HAP-1 (cell line): ENCODE measurements at regions not wholly inside any gene's neighbourhood (a gene's known extent, or its start where the extent isn't known, plus 50 kb on each side); places are given as distances from the start of the nearest gene placed in this dataset.

ENCODE experiments used
- DNase-seq, 2 experiments: peaks; one replicate each; pipeline ENCODE4 v3.0.0-alpha.2; 2016 to 2020; ENCODE audit warnings: low spot score in 2 of 2
- H3K27me3 ChIP-seq: fragments of 250-450 bp; sonication (Bioruptor Pico); 2 replicates; pipeline ENCODE4 v1.5.1; 2020; ENCODE audit warnings: low read depth, mild to moderate bottlenecking, moderate library complexity
- H3K36me3 ChIP-seq: fragments of 250-450 bp; sonication (Bioruptor Pico); replicated peaks from 2 replicates; pipeline ENCODE4 v1.5.1; 2020; ENCODE audit warnings: mild to moderate bottlenecking
- H3K4me1 ChIP-seq: fragments of 250-450 bp; sonication (Bioruptor Pico); 2 replicates; pipeline ENCODE4 v1.5.1; 2020; ENCODE audit warnings: mild to moderate bottlenecking
- H3K4me3 ChIP-seq: fragments of 250-450 bp; sonication (Bioruptor Pico); 2 replicates; pipeline ENCODE4 v1.5.1; 2020; ENCODE audit warnings: mild to moderate bottlenecking, moderate library complexity
- H3K9me3 ChIP-seq: fragments of 250-450 bp; sonication (Bioruptor Pico); 2 replicates; pipeline ENCODE4 v1.5.1; 2020; ENCODE audit warnings: mild to moderate bottlenecking, moderate library complexity
- in situ Hi-C: fragments of 300-500 bp; cut with MboI; formaldehyde crosslinking; loops from 3 replicates; pipeline ENCODE4 v1.14.3; 2020; ENCODE audit warnings: low sequenced_read_pairs, inconsistent platforms, mixed read lengths

DNA sequence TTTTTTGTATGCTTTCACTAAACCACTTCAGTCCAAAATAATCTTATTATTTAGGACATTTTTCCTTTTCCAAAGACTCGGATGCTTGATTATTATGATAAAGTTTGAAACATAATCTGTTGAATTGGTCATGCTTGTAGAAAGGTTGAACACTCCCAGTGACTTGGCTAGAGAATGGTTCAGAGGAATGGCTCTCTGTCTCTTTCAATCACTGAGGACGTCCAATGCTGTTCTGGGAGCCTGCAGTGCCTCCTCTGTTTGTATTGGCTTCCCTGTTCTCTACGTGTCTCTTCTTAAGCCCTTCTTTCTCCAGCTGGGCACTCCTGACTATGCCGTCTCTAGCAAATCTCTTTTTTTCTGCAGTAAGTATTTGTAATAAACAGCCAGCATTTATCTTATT is 369.0 kb upstream of the DYNLRB2 start:
- no peak overlapping the region for H3K4me3 ChIP-seq
- no peak for DNase-seq
- no peaks in the 10 kb centered on the region for H3K9me3 ChIP-seq
- in situ Hi-C loops, result no loop called here
- H3K27me3 ChIP-seq, result no peaks in the 10 kb centered on the region
- H3K4me1 ChIP-seq, result no peaks in the 10 kb centered on the region
- H3K36me3 ChIP-seq, result no peaks in the 10 kb centered on the region

DNA sequence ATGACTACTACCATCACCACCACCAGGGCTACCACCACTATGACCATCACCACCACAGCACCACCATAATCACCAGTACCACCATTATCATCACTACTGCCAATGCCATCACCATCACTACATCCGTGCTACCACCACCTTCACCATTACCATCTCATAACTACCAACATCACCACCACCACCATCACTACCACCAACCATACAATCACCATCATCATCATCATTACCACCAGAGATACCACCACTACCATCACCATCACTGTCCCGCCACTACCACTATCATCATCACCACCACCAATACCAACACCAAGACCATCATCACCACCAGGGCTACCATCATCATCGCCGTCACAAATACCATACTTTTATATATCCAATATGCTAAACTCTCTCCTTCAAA is 369.6 kb upstream of the DYNLRB2 start:
- H3K9me3 ChIP-seq, result no peaks in the 10 kb centered on the region
- no peaks in the 10 kb centered on the region for H3K27me3 ChIP-seq
- in situ Hi-C loops, result no loop called here
- DNase-seq, result no peak
- H3K4me1 ChIP-seq, result no peaks in the 10 kb centered on the region
- no peaks in the 10 kb centered on the region for H3K36me3 ChIP-seq
- H3K4me3 ChIP-seq, result no peak overlapping the region

DNA sequence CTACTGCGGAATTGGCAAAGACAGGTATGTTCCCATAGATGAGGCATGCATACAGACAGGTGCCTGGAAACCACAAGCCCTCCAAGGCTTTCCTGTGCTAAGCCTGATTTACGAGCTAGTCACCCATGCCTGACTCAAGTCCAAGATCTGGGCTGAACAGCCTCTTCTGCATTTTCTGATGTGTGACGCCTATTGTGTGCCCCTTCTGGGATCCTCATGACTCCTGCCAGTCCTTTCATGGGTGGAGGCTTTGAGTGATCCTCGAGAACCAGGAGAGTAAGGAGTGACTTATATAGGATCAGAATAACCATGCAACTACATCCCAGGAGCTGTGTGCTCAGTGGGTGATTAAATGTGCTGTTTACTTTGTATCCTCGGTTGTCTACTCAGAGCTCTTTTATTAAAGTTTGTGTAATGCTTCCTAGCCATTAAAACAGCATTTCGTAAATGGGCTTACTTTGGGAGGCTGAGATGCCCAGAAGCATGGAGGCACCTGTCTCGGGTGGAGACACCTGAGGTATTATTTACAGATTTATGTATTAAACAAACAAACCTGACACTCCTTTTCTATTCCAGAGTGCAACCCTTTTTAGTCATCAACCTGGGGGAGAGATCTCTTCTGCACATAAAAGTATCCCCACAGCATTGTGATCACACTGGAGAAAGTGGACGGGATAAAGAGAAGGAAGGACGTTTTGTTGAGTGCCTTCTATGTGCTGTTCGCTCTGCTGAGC is 373.0 kb upstream of the DYNLRB2 start:
- H3K36me3 ChIP-seq, result no peaks in the 10 kb centered on the region
- in situ Hi-C loops, result no loop called here
- H3K4me3 ChIP-seq, result no peak overlapping the region
- H3K9me3 ChIP-seq, result no peaks in the 10 kb centered on the region
- DNase-seq, result no peak
- H3K4me1 ChIP-seq, result no peaks in the 10 kb centered on the region
- no peaks in the 10 kb centered on the region for H3K27me3 ChIP-seq

DNA sequence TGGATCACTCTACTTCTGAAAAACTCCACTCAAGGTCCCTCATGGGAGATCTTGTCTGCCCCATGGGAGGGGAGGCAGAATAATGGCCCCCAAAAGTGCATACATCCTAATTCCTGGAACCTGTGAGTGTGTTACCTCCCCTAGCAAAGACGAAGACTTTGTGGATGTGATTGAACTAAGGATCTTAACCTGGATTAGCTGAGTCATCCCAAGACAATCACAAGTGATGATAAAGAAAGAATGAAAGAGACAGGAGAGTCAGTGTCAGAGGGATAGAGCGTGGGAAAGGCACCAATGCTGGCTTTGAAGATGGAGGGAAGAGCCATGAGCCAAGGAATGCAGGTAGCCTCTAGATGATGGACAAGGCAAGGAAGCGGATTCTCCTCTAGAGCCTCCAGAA is 374.7 kb upstream of the DYNLRB2 start:
- H3K36me3 ChIP-seq, result no peaks in the 10 kb centered on the region
- no peaks in the 10 kb centered on the region for H3K9me3 ChIP-seq
- DNase-seq, result no peak
- H3K4me1 ChIP-seq, result no peaks in the 10 kb centered on the region
- no peak overlapping the region for H3K4me3 ChIP-seq
- no peaks in the 10 kb centered on the region for H3K27me3 ChIP-seq
- in situ Hi-C loops, result no loop called here

DNA sequence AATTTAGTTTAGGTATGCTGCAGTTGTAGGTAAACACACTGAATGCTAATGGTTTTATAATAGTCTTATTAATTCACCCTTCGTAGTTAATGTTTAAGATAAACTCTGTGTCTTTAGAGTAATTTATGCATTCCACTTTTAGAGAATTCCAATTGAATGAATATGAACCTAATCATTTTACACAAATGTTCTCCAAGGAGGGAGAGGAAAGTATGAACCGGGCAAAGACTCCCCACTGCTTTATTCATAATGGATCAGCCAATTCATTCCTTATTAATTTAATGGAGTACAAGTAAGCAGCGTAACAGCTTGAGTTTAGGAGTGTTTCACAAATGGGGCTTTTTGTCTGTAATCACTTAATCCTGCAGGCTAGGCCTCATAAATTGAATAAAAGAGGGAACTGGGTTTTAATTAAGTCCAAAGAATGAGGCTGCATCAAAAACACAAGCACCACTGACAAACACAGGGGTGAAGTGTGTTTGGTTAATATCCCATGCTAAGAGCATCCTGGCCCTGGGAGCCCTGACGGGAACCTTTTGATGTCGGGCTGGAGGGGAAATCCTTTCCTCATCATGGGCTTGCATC is 375.7 kb upstream of the DYNLRB2 start:
- in situ Hi-C loops, result no loop called here
- Histone ChIP-seq H3K4me1 (no peaks in the 10 kb centered on the region), H3K9me3 (no peaks in the 10 kb centered on the region), H3K27me3 (no peaks in the 10 kb centered on the region), H3K4me3 (no peak overlapping the region), H3K36me3 (no peaks in the 10 kb centered on the region)
- DNase-seq, result no peak

DNA sequence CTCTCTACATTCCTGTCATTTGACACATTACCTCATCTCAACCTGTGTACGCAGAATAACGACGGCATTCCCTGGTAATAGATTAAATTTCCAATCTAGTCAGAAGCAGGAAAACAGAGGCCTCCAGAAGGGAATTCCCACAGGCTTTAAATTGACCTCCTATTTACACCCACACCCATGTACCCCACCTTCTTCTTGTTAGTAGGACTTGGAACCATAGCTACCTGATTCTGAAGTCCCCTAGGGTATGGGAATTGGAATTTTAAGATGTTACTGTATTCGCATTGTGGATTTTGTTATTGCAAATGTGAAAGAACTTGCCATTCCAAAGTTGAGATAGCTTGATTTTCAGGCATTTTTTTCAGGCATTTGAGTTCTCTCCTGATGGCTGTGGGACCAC is 377.5 kb upstream of the DYNLRB2 start:
- DNase-seq, result no peak
- Histone ChIP-seq H3K9me3 (no peaks in the 10 kb centered on the region), H3K4me3 (no peak overlapping the region), H3K27me3 (no peaks in the 10 kb centered on the region), H3K36me3 (no peaks in the 10 kb centered on the region), H3K4me1 (no peaks in the 10 kb centered on the region)
- in situ Hi-C loops, result no loop called here

DNA sequence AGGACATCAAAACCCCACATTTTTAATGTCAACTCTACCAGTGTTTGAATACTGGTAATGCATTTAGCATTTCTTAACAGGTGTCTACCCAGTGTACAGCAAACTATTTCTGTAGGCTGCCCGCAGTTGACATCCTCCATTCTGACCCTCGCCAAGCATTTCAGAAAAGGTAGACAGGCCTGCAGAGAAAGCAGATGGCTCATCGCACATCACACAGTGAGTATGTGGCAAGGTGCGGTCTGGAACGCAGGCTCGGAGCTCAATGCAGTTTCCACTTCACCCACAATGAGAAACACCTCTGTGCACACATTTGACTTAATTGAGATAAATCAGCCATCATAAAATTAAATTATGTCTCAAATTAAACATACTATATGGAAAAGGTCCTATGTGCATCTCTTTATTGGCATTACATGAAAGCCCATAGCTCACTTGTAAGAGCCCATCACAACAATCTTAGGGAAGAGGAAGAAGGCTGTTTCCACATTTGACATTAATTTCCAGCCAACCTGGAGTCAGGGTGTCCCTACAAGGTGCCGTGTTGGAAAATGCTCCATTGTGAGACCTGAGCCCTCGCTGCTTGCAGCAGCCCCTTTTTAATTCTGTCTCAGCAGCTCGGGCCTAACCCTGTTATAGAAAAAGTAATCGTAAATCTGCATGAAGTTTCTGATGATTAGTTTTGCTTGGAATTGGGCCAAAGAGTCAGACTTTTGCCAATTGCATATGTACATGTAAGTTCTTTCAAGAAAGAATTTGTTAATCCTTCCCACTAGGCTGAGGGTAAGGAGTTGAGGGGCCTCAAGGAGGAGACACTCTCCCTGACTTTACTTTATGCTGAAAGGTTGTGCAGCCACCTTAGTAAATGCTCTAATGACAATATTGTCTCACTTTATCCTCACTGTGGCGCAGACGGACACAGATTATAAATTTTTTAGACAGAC is 378.7 kb upstream of the DYNLRB2 start:
- Histone ChIP-seq H3K36me3 (no peaks in the 10 kb centered on the region), H3K4me3 (no peak overlapping the region), H3K9me3 (no peaks in the 10 kb centered on the region), H3K27me3 (no peaks in the 10 kb centered on the region), H3K4me1 (no peaks in the 10 kb centered on the region)
- in situ Hi-C loops, result no loop called here
- DNase-seq, result no peak

DNA sequence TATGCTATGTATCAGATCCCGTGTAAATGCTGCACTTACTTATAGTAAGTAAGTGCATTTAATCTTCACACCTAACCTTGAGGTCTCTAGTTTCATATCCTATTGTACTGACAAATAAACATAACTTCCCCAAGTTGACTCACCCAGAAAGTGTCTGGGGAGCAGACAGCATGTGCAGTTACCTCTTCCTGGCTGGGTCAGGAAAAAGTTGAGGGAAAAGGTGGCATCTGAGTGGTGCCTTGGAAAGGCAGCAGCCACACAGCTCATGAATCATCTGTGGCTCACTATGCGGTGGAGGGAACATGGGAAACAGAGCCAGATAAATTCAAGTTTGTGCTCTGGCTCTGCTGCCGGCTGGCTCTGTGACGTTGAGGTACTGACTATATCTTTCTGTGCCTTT is 382.0 kb upstream of the DYNLRB2 start:
- DNase-seq, result no peak
- Histone ChIP-seq H3K4me3 (no peak overlapping the region), H3K9me3 (no peaks in the 10 kb centered on the region), H3K27me3 (no peaks in the 10 kb centered on the region), H3K4me1 (no peaks in the 10 kb centered on the region), H3K36me3 (no peaks in the 10 kb centered on the region)
- in situ Hi-C loops, result no loop called here

DNA sequence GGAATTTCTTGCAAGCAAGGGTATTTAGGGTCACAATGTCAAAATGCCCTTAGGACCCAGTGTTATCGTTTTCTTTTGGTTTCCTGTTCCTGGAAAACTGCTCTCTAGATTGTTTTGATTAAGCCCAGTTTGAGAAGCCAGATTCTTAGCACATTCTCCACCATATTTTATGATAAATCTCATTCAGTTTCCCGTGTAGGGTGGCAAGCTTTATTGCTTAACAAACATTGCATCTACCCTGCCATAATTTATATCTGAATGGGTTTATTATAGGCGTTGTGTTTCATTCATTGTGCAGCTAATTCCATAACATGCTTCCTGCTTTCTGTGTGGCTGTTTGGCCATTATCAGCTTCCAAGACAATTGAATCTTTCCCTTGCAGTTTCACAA is 389.1 kb upstream of the DYNLRB2 start:
- in situ Hi-C loops, result no loop called here
- no peaks in the 10 kb centered on the region for H3K27me3 ChIP-seq
- no peaks in the 10 kb centered on the region for H3K9me3 ChIP-seq
- no peak overlapping the region for H3K4me3 ChIP-seq
- no peaks in the 10 kb centered on the region for H3K36me3 ChIP-seq
- no peaks in the 10 kb centered on the region for H3K4me1 ChIP-seq
- DNase-seq, result no peak

DNA sequence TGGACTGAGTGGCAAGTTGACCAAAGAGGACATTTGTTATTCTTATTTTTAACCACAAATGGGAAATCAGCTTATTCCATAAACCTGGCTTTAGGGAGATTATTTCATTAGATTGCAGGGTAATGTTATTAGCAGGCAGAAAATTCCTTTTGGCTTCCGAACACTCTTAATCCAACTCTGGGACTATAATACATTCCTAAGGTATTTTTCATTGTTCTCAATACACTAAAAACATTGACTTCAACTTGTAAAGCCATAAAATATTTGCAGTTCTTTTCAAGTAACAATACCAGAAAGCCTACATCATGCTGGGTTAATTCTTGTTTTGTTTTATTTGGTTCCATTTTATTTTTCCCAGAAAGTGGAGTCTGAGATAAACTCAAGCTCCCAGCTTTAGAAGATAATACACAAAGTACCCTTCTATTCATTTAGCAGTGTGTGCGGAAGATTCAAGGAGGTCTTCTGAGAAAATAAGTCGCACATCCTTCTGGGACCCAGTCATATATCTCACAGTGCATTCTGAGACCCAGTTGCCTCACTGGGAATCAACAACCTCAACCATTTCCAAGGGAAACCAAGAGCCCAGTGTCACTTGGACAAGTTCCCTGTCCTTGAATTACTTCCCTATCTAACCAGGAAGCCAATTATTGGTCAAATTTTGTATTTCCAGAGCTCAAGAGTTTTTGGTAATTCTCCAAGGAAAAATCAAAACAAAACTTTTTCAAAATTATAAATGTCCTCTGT is 389.6 kb upstream of the DYNLRB2 start:
- Histone ChIP-seq H3K4me3 (no peak overlapping the region), H3K27me3 (no peaks in the 10 kb centered on the region), H3K36me3 (no peaks in the 10 kb centered on the region), H3K4me1 (no peaks in the 10 kb centered on the region), H3K9me3 (no peaks in the 10 kb centered on the region)
- DNase-seq, result no peak
- in situ Hi-C loops, result no loop called here

DNA sequence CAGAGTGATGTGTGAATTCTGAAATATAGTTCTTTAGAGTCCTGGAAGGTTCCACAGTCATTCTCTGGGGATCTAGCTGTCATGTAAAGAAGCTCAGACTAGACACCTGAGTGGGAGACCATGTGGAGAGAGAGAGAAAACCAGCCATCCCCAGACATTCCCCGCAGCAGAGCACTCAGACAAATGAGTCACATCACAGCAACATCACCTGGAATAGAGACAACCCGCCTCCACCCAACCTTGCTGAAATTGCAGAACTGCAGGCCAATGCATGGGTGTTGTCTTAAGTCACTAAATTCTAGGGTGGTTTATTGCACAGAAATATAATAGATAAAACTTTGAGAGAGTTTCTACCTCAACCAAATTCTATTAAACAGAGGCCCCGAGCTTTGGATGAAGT is 392.0 kb upstream of the DYNLRB2 start:
- no peaks in the 10 kb centered on the region for H3K36me3 ChIP-seq
- H3K4me1 ChIP-seq, result no peaks in the 10 kb centered on the region
- H3K9me3 ChIP-seq, result no peaks in the 10 kb centered on the region
- H3K27me3 ChIP-seq, result no peaks in the 10 kb centered on the region
- H3K4me3 ChIP-seq, result no peak overlapping the region
- in situ Hi-C loops, result no loop called here
- DNase-seq, result no peak

DNA sequence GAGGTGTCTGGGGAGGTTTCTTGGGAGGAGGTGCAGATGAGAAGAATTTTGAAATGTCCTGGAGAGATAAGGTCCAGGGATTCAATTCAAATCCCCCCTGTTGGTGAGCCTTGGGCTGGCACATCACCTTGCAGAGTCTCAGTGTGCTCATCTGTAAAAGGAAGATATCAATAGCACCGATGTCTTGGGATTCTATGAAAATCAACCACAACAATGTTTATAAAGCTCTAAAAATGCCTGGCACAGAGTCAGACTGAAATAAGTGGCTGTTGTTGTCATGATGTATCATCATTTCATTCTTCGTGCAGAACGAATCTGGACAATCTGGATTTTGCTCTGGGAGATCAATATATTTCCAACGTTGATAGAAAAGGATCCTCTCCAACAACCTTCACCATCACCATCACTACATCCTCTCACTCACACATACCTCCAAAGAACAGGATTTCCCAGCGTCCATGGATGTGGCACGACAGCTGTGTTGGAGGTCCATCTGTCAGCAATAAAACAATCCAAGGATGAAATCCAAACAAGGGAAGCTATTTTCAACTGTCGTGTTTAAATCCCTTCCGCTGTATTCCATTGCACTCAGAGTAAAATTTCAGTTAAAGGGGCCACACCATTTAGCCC is 393.7 kb upstream of the DYNLRB2 start:
- no peaks in the 10 kb centered on the region for H3K27me3 ChIP-seq
- H3K4me3 ChIP-seq, result no peak overlapping the region
- H3K36me3 ChIP-seq, result no peaks in the 10 kb centered on the region
- no peaks in the 10 kb centered on the region for H3K9me3 ChIP-seq
- no peak for DNase-seq
- H3K4me1 ChIP-seq, result no peaks in the 10 kb centered on the region
- in situ Hi-C loops, result no loop called here

DNA sequence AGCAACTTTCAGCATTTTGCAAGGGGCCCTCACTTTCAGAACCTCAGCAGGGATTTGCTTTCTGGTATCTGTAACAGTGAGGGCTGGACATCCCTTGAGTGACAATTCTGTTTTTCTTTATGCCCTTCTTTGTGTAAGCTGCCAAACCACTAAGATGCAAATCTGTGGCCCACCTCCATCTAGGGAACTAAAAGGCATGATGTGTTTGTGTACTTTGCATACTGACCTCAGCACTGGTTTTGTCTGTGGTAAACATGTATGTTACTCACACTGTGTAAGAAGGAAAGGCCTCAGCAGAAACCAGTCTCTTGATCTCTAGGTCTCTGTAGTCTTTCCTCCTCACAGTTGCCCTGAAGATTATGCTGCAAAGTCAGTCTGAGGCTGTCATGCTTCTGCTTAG is 396.6 kb upstream of the DYNLRB2 start:
- no peaks in the 10 kb centered on the region for H3K27me3 ChIP-seq
- DNase-seq, result no peak
- no peaks in the 10 kb centered on the region for H3K36me3 ChIP-seq
- no peaks in the 10 kb centered on the region for H3K9me3 ChIP-seq
- no peaks in the 10 kb centered on the region for H3K4me1 ChIP-seq
- no peak overlapping the region for H3K4me3 ChIP-seq
- in situ Hi-C loops, result no loop called here
